HG03280 (cell line): ENCODE measurements at regions not wholly inside any gene's neighbourhood (a gene's known extent, or its start where the extent isn't known, plus 50 kb on each side); places are given as distances from the start of the nearest gene placed in this dataset.
A peak's percentile ranks its signal among the peaks of the same experiment; 100 is the strongest.
"Not testable (repeated sequence)": the region's sequence is repeated elsewhere in the genome, so short reads cannot be mapped to it uniquely, and the experiment has no call there.

Source experiments
- ATAC-seq: cut with Tn5 transposase; IDR thresholded peaks from one replicate; pipeline ENCODE4 v1.9.1; 2021; ENCODE audit warnings: mild to moderate bottlenecking, moderate library complexity; ENCODE audit not compliant: unreplicated experiment

- no peak for ATAC-seq
Observed at GRCh38 chr10:130261306-130261705, 125.1 kb downstream of the GLRX3 start.

- ATAC-seq, result no peak
Observed at GRCh38 chr10:130261766-130262165, 125.6 kb downstream of the GLRX3 start.

DNA sequence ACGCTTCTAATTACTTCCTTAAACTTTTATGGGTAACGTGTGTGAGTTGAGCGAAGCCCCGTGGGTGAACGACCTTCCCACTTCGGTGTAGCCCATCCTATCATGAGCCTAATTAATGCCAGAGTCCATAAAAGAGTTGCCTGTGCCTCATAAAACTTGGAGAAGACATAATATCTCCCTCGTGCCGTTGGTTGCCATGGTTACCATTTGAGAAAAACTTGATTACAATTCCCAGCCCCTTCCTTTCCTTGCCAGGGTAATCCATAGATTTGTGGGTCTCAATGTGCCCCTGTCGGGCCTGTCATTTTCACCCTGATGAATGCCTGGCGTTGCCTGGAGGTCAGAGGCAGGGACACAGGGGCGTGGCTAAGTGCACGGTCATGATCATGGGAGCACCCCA is 127.1 kb downstream of the GLRX3 start:
- ATAC-seq, result no peak

DNA sequence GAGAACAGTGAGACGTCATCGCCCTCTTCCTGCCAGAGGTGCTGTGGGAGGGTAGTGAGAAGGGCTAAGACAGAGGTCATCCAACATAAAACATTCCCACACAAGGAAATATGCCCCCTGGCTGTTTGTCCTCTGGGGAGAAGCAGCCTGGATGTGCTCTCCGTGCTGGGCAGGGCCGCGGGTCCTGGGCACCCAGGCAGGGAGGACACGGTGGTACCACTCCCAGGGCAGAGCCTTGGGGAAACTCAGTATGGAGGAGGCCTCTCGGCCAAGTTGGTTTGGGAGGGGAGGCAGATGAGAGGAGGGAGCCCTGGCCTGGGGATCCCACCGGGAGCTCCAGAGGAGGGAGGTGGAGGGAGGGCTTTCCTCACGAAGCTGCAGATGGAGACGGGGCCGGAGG is 129.4 kb downstream of the GLRX3 start:
- ATAC-seq, result no peak

- no peak for ATAC-seq
Observed at GRCh38 chr10:130282492-130283218, 146.5 kb downstream of the GLRX3 start.

DNA sequence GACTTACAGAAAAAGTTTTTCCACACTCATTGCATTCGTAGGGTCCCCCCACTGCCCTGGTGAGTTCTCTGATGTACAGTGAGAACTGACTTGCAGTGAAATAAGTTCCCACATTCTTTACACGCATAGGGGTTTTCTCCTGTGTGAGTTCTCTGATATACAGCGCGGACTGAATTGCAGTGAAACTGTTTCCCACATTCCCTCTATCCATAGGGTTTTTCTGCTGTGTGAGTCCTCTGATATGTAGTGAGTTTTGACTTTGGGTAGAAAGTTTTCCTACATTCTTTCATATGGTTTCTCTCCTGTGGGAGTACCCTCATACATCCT is 147.0 kb downstream of the GLRX3 start:
- ATAC-seq, result no peak

DNA sequence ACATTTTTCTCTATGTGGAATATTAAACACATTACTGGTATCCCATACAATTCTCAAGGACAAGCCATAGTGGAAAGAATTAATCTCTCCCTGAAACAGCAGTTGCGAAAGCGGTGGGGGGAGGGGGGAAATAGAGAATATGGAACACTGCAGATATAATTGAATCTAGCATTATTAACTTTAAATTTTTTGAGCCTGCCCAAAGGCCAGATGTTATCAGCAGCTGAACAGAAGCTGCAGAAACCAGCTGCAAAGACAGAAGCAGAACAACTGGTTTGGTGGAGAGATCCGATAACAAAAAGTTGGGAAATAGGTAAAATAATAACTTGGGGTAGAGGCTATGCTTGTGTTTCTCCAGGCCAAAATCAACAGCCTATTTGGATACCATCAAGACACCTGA is 159.6 kb downstream of the GLRX3 start:
- not testable (repeated sequence) for ATAC-seq

- peak; percentile 27 for ATAC-seq
Observed at GRCh38 chr10:130300608-130301020, 164.4 kb downstream of the GLRX3 start.

GRCh38 chr10:130301021-130301892 is 165.1 kb downstream of the GLRX3 start:
- ATAC-seq, result peak; percentile 59

DNA sequence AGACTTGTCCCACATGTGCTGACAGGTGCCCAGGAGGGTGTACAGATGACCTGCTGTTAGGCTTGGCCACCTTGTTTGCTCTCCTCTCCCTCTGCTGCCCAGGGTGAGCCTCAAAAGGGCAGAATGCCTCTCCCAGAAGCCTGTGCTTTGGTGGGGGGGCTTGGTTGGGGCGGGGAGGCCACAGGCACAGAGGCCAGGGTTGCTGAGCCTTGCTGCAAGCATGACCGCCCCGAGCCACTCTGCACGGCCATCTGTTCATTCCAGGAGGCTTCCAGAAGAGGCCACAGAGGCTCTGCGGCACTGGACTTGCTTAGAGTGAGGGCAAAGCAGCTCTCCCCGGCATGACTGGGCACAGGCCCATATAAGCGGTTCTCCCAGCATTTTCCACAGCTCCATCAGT is 190.8 kb downstream of the GLRX3 start:
- ATAC-seq, result no peak

GRCh38 chr10:130329792-130330191 is 193.6 kb downstream of the GLRX3 start:
- ATAC-seq, result no peak

GRCh38 chr10:130333185-130333584 is 197.0 kb downstream of the GLRX3 start:
- ATAC-seq, result no peak

DNA sequence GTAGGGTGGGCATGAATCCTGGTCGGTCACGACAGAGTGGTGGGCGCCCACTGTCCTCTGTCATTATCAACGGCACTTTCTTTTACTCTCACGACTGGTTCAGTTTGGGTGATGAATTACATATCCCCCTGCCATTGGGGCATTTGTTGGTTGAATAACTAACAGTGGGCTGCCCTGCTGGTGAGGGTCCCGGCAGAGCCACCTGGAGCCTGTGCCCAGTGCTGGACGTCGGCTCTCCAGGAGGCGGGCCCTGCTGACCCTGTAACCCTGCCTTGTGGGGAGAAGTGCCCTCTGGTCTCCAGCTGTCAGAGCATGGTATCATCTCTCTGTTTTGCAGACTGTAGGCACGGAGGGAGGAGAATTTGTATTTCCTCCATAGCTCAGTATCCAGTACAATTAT is 199.1 kb downstream of the GLRX3 start:
- ATAC-seq, result no peak

DNA sequence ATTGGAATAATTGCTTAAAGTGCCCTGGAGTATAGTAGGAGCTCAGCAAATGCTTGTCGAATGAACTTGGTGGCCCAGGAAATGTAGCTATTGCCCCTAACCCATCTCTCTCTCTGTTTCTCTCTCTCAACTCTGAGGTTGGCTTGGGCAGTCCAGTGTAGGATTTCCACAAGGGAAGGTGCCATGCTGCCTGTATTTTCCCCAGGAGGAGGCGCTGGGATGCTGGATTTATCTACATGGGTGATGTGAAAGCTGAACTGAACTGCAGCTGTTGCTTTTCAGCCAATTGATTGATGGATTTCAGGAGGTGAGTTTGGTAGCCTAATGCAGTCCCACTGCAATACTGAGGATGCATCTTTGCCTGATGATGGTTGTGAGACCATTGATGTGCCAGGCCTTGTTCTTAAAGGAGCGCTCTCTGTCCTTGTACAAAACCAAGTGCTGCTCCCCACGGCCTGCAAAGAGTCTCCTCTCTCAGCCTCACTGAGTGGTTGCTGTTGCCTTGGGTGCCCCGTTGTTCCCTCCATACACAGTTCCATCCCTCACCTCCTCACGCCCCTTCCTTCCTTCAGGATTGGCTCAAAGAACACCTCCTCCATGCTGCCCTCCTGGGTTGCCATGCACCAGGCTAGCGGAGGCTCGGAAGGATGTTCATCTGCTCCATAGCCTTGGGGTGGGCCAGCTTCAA is 200.6 kb downstream of the GLRX3 start:
- no peak for ATAC-seq

GRCh38 chr10:130337305-130337640 is 201.1 kb downstream of the GLRX3 start:
- ATAC-seq, result no peak

DNA sequence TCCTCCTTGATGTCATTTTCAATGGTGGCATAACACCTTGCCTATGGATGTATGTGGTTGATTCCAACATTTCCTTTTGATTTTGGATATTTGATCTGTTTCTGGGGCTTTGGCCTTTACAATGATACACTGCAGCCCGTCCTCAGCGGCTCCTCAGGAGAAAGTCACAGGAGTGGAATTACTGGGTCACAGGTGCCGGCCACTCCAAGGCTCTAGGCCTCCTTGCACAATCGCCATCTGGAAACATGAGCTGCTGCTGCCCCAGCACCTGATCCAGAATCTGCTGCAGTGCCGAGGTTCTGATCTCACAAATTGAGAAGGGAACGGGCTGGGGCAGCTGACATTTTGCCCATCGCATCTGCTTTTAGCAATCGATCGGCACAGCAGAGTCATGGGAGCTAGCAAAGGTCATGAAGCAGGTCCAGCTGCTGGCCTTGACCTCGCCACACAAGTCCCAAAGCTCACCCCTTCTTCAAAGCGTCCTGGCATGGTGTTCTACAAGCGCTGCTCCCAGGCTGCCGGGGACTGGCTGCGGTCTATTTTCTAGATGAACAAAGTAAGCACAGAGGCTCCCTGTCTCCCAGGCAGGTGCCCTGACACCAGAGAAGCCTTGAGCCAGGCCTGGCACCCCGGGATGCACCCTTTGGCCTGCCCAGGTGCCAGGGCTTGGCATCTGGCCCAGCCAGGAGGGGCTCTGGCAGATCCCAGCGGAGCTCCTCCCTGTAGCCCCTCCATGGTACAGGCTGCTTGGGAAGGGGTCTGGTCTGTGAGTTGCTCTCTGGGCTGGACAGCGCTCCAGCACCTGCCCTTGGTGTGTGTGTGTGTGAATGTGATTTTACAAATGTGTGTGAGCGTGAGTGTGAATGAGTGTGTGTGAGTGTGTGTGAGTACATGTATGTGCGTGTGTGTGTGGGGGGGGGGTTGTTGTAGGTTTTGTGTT is 201.8 kb downstream of the GLRX3 start:
- no peak for ATAC-seq

GRCh38 chr10:130338636-130339024 is 202.4 kb downstream of the GLRX3 start:
- ATAC-seq, result no peak

DNA sequence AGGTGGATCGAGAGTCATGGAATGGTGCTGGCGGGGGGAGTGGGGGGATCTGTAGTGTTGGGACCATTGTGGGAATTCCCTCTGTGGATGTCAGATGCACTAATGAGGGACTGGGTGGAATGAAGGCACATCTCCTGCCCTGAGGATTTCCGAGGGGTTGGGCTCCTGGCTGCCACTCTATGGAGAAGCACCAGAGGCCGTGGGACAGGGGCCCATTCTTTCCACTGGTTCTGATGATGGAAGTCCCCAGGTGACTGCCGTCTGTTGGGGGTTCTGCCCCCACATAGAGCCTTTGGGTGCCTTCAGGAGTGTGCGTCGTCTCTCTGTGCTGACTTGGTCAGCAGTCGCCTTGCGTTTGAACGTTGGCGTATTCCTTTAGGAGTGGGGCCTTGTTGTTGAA is 202.9 kb downstream of the GLRX3 start:
- ATAC-seq, result no peak

DNA sequence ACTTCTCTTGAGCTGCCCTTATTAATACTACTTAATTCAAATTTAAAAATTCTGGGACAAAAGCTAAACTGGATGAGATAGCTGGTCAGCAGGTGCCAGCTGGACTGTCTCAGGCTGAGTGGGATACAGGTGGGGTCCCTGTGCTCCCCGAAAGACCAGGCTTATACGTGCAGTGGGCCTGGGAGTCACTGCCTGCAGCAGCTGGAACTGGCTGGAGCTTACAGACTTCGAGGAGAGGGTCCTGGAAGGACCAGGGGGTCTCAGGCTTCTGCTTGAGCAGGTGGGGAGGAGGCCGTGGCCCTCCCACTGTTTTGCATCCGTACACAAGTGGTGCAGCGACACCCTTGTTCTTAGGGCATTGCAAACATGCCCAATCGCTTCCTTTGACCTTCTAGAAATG is 203.7 kb downstream of the GLRX3 start:
- ATAC-seq, result no peak

DNA sequence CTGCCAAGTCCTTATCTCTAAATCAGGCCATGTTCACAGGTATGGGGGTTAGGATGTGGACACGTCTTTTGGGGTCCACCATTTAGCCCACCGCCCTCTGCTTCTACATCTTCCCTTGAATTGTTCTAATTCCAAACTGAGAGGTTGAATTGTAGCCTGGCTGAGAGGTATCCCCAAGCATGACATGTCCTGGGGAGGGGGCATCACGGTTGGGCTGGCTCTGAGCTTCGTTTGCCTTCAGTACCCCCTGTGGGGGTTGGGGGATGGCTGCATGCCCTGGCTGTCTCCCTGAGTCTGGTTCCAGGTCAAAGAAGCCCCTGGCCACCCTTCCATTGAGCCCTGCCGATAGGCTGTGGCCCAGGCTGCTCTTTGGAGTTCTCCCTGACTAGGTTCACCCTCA is 204.6 kb downstream of the GLRX3 start:
- ATAC-seq, result no peak

- ATAC-seq, result no peak
Observed at GRCh38 chr10:130341356-130341755, 205.2 kb downstream of the GLRX3 start.
